ENCODE measurements at regions not wholly inside any gene's neighbourhood (a gene's known extent, or its start where the extent isn't known, plus 50 kb on each side); places are given as distances from the start of the nearest gene placed in this dataset.

- H3K9me3 ChIP-seq, result no peaks in the 10 kb centered on the region
- H3K4me3 ChIP-seq, result no peak overlapping the region
- H3K27ac ChIP-seq, result no peak overlapping the region
- no peaks in the 10 kb centered on the region for H3K36me3 ChIP-seq
- DNase-seq, result no peak
- no peaks in the 10 kb centered on the region for H3K4me1 ChIP-seq
- H3K27me3 ChIP-seq, result no peaks in the 10 kb centered on the region
- H3K9ac ChIP-seq (ENCODE audit: low read depth in 2 of 2, low read length in 2 of 2), result no peak overlapping the region
- intact Hi-C loops (cut with DNase I), result no loop called here
- no peak for TF ChIP-seq CTCF (IDR thresholded peaks at IDR 0.05)
Observed at GRCh38 chr14:82070040-82070439, 536.4 kb upstream of the SEL1L start.

GRCh38 chr14:82070753-82071152 is 537.1 kb upstream of the SEL1L start:
- H3K27me3 ChIP-seq, result no peaks in the 10 kb centered on the region
- intact Hi-C loops (cut with DNase I), result no loop called here
- H3K4me1 ChIP-seq, result no peaks in the 10 kb centered on the region
- H3K36me3 ChIP-seq, result no peaks in the 10 kb centered on the region
- H3K9ac ChIP-seq (ENCODE audit: low read depth in 2 of 2, low read length in 2 of 2), result no peak overlapping the region
- no peak for DNase-seq
- no peak for TF ChIP-seq CTCF (IDR thresholded peaks at IDR 0.05)
- no peak overlapping the region for H3K4me3 ChIP-seq
- no peak overlapping the region for H3K27ac ChIP-seq
- H3K9me3 ChIP-seq, result no peaks in the 10 kb centered on the region

GRCh38 chr14:82073547-82073946 is 539.9 kb upstream of the SEL1L start:
- intact Hi-C loops (cut with DNase I), result no loop called here
- no peak overlapping the region for H3K27ac ChIP-seq
- no peak for TF ChIP-seq CTCF (IDR thresholded peaks at IDR 0.05)
- no peaks in the 10 kb centered on the region for H3K36me3 ChIP-seq
- no peaks in the 10 kb centered on the region for H3K27me3 ChIP-seq
- no peak for DNase-seq
- H3K4me3 ChIP-seq, result no peak overlapping the region
- H3K9me3 ChIP-seq, result no peaks in the 10 kb centered on the region
- no peaks in the 10 kb centered on the region for H3K4me1 ChIP-seq
- H3K9ac ChIP-seq (ENCODE audit: low read depth in 2 of 2, low read length in 2 of 2), result no peak overlapping the region

GRCh38 chr14:82075566-82075965 is 541.9 kb upstream of the SEL1L start:
- intact Hi-C loops (cut with DNase I), result no loop called here
- Histone ChIP-seq H3K27me3 (no peaks in the 10 kb centered on the region), H3K4me1 (no peaks in the 10 kb centered on the region), H3K27ac (no peak overlapping the region), H3K9me3 (no peaks in the 10 kb centered on the region), H3K4me3 (no peak overlapping the region), H3K9ac (ENCODE audit: low read depth in 2 of 2, low read length in 2 of 2) (no peak overlapping the region), H3K36me3 (no peaks in the 10 kb centered on the region)
- no peak for DNase-seq
- no peak for TF ChIP-seq CTCF (IDR thresholded peaks at IDR 0.05)

- no peak for TF ChIP-seq CTCF (IDR thresholded peaks at IDR 0.05)
- no peak overlapping the region for H3K9ac ChIP-seq (ENCODE audit: low read depth in 2 of 2, low read length in 2 of 2)
- no peak for DNase-seq
Observed at GRCh38 chr14:82079553-82079952, 545.9 kb upstream of the SEL1L start.

GRCh38 chr14:82080370-82080769 is 546.7 kb upstream of the SEL1L start:
- Histone ChIP-seq H3K9ac (ENCODE audit: low read depth in 2 of 2, low read length in 2 of 2) (no peak overlapping the region), H3K4me1 (no peaks in the 10 kb centered on the region), H3K36me3 (no peaks in the 10 kb centered on the region), H3K9me3 (peaks cover 4% of the 10 kb centered on the region), H3K27me3 (no peaks in the 10 kb centered on the region), H3K27ac (no peak overlapping the region), H3K4me3 (no peak overlapping the region)
- TF ChIP-seq CTCF (IDR thresholded peaks at IDR 0.05), result no peak
- intact Hi-C loops (cut with DNase I), result no loop called here
- DNase-seq, result no peak

More at GRCh38 chr14:82079553-82079952, 545.9 kb upstream of the SEL1L start:
- Histone ChIP-seq H3K4me1 (no peaks in the 10 kb centered on the region), H3K9me3 (no peaks in the 10 kb centered on the region), H3K27me3 (no peaks in the 10 kb centered on the region), H3K27ac (no peak overlapping the region), H3K4me3 (no peak overlapping the region), H3K36me3 (no peaks in the 10 kb centered on the region)
- intact Hi-C loops (cut with DNase I), result no loop called here
